GM19463 (cell line): ENCODE measurements at regions not wholly inside any gene's neighbourhood (a gene's known extent, or its start where the extent isn't known, plus 50 kb on each side); places are given as distances from the start of the nearest gene placed in this dataset.

ENCODE experiments used
- ATAC-seq: cut with Tn5 transposase; IDR thresholded peaks from one replicate; pipeline ENCODE4 v1.9.1; 2021; ENCODE audit warnings: mild to moderate bottlenecking, moderate library complexity; ENCODE audit not compliant: unreplicated experiment

- ATAC-seq: no peak
Observed at GRCh38 chr4:32102896-32103295, 1382.7 kb downstream of the PCDH7 start.

GRCh38 chr4:32106767-32107166, 1386.6 kb downstream of the PCDH7 start:
- ATAC-seq: no peak

- ATAC-seq: no peak
Observed at GRCh38 chr4:32112891-32113290, 1392.7 kb downstream of the PCDH7 start.

- ATAC-seq: no peak
Observed at GRCh38 chr4:32117693-32118092, 1397.5 kb downstream of the PCDH7 start.

GRCh38 chr4:32119907-32120306, 1399.7 kb downstream of the PCDH7 start:
- no peak for ATAC-seq

- no peak for ATAC-seq
Observed at GRCh38 chr4:32128549-32128948, 1408.4 kb downstream of the PCDH7 start.

GRCh38 chr4:32129967-32130366, 1409.8 kb downstream of the PCDH7 start:
- ATAC-seq: no peak

- ATAC-seq: no peak
Observed at GRCh38 chr4:32133141-32133540, 1413.0 kb downstream of the PCDH7 start.

- no peak for ATAC-seq
Observed at GRCh38 chr4:32133734-32134133, 1413.6 kb downstream of the PCDH7 start.

- no peak for ATAC-seq
Observed at GRCh38 chr4:32135642-32136041, 1415.5 kb downstream of the PCDH7 start.

GRCh38 chr4:32136081-32136787, 1416.1 kb downstream of the PCDH7 start:
- no peak for ATAC-seq

- no peak for ATAC-seq
Observed at GRCh38 chr4:32140636-32141035, 1420.5 kb downstream of the PCDH7 start.

GRCh38 chr4:32142075-32142474, 1421.9 kb downstream of the PCDH7 start:
- ATAC-seq: no peak

- no peak for ATAC-seq
Observed at GRCh38 chr4:32145987-32146386, 1425.8 kb downstream of the PCDH7 start.

GRCh38 chr4:32147446-32148085, 1427.4 kb downstream of the PCDH7 start:
- no peak for ATAC-seq

GRCh38 chr4:32148111-32148666, 1428.0 kb downstream of the PCDH7 start:
- no peak for ATAC-seq

- no peak for ATAC-seq
Observed at GRCh38 chr4:32158961-32159360, 1438.8 kb downstream of the PCDH7 start.

- no peak for ATAC-seq
Observed at GRCh38 chr4:32161392-32161791, 1441.2 kb downstream of the PCDH7 start.

- ATAC-seq: no peak
Observed at GRCh38 chr4:32163125-32163524, 1443.0 kb downstream of the PCDH7 start.

GRCh38 chr4:32169841-32170240, 1449.7 kb downstream of the PCDH7 start:
- ATAC-seq: no peak

GRCh38 chr4:32172086-32172485, 1451.9 kb downstream of the PCDH7 start:
- no peak for ATAC-seq

GRCh38 chr4:32172761-32173160, 1452.6 kb downstream of the PCDH7 start:
- no peak for ATAC-seq
